DND-41 (cell line): ENCODE measurements at regions not wholly inside any gene's neighbourhood (a gene's known extent, or its start where the extent isn't known, plus 50 kb on each side); places are given as distances from the start of the nearest gene placed in this dataset.

Experiments
- CTCF ChIP-seq: IDR thresholded peaks from 2 replicates; pipeline ENCODE4 v1.5.1; 2012; ENCODE audit warnings: borderline replicate concordance, low read length, moderate library complexity, mild to moderate bottlenecking; ENCODE audit not compliant: poor library complexity, severe bottlenecking; ENCODE audit errors: extremely low read depth
- EZH2 ChIP-seq: IDR thresholded peaks from 3 replicates; pipeline ENCODE4 v1.6.1; 2012; ENCODE audit warnings: borderline replicate concordance, low read depth, mild to moderate bottlenecking, moderate library complexity, low read length, inconsistent platforms; ENCODE audit not compliant: severe bottlenecking

- no peak for TF ChIP-seq CTCF
- TF ChIP-seq EZH2, result no peak
Observed at GRCh38 chr4:41451961-41452360, 86.0 kb upstream of the LIMCH1 start.
